CD4-positive, alpha-beta T cell treated with Interleukin-6 for 4 hours (primary cell): ENCODE measurements at regions not wholly inside any gene's neighbourhood (a gene's known extent, or its start where the extent isn't known, plus 50 kb on each side); places are given as distances from the start of the nearest gene placed in this dataset.

Experiments used
- DNase-seq: peaks from one replicate; pipeline ENCODE4 v3.0.0-alpha.2; 2020; ENCODE audit warnings: mixed read lengths

DNA sequence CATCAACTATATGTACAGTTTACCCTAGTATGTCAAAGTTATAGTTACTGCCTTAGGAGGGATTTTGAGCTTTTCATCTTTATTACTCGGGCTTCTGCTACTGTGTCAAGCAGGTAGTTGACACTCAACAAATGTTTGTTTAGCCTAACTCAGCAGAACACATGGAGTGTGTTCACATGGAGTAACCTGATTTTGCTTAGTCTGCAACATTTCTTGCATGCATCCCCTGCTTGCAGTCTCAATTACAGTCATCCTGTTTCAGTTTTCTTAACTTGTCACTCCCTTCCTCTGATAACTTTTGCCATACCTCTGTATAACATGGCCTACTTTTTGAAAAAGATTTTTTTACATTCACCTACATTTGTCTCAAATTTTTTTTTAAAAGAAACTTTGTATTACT is 135.5 kb downstream of the NMUR2 start:
- no peak for DNase-seq

DNA sequence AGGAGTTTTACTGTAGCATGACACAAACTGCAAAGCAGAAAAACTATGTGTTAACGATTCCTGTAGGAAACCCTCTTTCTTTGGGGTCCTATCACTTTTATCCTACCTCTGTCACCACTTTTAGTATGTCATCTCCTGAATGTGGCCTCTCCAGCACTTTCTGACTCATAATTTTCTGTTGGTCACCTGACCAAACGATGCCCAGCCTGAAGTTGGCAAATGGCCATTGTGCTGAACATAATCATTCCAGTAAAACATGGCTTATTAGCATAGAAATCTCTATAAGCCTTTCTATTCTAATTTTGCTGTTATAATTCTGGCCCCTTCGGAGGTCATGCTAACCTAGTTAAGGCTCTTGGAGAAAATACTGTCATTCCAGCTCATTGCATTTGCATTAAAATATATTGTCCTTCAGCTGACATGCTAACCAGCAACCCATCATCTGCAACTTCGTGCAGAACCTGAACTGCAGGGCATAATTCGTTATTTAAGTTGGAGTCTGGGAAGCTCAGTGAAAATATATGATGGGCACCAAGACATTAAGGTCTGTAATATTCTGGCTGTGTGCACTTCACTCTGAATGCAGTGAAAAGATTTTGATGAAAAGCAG is 140.3 kb downstream of the NMUR2 start:
- no peak for DNase-seq

DNA sequence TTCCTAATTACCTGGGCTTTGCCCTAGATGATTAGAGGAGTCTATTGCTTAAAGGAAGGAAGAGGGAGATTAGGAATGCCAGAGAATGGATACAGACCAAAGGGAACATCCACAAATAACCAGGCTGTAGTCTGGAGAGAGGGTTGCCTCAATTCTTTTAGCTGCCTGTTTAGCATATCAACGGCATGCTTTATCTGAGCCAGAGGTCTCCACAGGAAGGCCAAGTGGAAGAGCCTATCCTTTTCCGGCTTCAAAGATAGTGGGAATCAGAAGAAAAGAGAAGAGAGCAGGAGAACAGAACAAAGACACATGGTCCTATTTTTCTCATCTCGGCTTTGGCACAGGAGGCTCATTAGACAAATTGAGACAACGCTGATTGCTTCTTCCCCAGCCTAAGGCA is 142.4 kb downstream of the NMUR2 start:
- no peak for DNase-seq

DNA sequence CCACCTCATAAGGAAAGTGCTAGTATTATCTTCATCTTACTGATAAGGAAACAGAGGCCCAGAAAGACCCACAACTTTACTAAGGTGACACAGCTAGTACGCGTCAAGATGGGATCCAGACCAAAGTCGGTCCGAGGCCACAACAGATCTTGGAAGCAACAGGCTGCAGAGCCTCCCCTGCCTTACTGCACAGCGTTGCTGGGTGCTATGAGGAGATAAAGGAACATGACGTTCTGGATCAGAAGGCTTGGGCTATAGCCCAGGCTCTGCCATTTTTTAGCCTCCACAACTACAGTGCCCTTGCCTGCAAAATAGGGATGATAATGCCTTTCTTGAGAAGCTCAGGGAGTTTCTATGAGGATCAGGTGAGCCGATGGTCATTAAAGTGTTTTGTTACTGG is 144.1 kb downstream of the NMUR2 start:
- no peak for DNase-seq

DNA sequence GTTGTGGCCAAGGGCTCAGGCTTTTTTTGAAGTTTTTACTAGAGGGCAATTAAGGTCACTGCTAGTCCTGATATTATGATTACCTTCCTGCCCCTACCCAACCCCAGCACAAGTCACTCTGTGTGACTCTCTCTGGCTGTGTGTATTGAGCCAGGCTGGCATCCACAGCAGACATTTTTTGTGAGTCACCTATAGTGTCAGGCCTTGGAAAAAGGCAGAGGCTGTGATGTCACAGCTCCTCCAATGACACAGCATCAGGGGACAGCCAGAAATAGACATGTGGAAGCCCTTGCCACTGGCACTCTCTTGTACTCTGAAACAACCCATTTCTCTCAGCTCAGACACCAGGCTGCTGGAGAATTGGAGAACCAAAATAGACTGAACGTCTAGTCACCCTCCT is 145.4 kb downstream of the NMUR2 start:
- DNase-seq = no peak

DNA sequence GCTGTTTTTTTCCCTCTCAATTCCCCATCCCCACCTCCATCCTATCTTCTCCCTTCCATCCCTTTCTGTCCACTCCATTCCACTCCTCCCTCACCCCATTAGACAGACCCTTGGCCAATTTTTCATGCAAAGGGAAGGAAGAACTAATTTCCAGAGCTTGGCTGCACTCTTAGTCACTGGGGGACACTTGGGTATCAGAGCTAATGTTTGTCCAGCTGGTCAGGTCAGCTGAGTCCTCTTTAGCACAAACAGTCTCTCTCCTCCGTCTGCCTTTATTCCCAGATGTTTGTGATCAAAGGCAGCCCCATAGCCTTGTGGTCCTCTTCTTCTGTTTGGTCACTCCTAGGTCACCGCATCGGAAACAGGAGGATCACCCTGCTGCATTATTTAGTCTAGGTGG is 148.5 kb downstream of the NMUR2 start:
- no peak for DNase-seq

DNA sequence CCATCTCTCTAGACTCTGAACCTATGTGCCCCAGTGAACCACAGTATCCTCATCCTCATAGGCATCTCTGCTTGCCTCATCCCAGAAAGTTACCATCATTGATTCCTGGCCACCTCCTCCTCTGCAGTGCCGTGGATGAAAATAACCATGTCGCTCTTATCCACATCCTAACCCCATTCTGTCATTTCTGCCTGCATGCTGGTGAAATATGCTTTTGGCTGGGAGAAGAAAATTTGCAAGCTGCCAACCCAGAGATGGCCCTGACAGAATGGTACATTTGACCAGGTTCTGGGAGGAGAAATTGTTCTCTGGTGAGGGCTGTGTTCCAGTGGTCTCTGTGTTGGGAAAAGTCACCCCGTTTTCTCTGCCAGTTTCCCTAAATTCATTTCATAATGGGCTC is 149.7 kb downstream of the NMUR2 start:
- DNase-seq = no peak

DNA sequence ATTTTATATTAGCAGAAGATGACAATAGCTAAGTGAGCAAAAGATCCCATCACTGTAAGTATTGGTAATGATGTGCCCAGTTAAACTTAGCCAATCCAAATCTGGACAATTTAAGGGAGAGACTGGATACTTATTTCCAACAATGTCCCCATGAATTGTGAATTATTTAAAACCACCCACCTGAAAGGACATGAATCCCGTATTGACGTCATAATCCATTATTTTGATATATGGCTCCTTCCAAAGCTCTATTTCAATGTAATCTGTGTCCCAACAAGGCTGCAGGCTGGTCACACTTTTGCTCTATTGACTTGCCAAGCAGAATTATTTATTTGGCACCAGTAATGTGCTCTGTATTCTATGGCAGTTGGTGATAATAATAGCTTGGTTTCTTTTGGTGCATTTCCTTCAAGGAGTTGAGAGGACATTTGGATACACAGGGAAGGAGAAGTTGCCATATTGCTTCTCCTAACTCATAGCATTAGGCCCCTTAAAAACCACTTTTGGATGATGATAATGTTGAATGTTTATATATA is 157.2 kb downstream of the NMUR2 start:
- no peak for DNase-seq

DNA sequence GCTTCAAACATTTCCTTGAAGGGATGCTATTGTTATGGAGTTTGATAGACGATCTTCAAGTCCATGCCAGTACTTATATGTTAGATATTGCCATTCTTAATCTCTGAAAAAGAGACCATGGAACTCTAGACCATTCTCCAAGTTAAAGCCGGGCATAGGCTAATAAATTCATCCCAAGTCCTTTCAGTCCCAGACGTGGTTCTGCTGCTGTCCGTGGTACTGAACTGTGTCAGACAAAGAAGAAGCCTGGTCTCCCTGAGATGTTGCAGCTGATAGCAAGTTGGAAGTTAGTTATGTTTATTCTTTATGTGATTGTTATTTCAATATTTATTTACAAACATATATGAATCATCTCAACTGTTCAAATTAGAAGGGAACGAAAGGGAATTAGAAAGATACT is 158.7 kb downstream of the NMUR2 start:
- DNase-seq = no peak

DNA sequence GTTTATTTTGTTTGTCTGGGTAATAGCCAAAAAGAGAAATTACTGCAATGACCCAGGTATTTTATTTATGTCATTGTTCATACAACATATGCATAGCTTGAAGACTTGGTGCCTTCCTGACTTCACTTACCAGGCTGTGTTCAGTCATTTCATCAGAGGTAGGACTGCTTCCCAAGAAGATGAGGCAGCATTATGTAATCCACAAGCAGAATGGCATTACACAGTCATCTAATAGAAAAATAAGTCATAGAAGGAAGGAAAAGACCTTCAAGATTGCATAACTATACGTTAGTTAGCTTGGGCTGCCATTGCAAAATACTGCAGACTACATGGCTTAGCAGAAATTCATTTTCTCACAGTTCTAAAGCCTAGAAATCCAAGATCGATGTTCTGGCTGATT is 167.5 kb downstream of the NMUR2 start:
- no peak for DNase-seq

DNA sequence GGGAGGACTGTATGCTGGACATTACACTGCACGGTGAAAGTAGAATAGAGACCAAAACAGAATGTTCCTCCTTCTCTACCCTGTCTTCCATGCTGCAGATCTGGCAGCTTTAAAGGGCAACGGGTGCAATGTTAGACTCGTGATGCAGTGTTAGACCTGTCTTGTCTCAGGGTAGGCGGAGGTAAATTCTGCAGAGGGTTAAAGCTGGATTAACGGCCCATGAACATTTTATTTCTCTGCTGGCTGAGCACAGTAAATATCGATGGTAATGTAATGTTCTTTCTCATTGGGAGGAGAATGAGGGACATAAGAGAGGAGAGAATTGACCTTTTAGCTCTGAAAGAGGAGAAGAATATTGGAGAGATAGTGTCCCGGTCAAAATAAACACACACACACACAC is 178.9 kb downstream of the NMUR2 start:
- DNase-seq = no peak

DNA sequence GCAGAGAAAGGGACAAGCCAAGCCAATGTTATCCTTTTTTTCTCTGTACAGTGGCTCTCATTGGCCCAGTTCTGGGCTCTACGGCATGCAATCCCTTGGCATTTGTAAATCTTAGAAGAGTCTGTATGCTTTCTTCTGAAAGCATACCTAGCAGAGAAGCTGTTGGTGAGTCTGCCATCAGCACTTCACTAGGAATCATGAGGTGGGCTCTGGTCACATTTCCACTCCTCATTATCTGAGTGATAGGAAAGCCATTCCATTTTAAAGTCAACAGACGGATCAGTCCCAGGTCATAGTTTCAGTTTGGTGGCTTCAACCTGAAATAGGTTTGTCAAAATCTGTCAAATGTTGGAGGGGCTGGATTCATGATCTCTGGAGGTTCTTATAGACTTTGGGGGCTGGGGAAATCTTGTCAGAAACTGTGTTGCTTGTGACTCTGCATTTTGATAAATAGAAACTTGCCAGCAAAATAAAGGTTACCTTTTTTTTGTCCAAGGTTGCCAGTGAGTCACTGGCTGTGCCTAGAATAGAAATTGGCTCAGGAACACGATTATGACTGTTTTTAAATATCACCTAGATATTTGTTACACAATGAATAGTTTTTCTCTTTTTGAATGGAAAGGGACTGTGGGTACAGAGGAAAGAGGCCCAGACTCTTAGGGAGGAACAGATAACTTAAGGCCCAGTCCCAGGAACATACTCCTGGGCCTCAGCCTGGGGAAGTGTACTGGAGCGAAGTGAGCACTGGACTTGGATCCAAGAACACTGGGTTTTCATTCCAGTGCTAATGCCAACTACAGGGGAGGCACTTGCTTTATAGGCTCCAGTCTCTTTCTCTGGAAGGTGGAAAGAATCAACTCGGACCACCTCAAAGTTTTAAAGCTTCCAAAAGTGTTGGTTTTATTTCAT is 183.1 kb downstream of the NMUR2 start:
- no peak for DNase-seq

DNA sequence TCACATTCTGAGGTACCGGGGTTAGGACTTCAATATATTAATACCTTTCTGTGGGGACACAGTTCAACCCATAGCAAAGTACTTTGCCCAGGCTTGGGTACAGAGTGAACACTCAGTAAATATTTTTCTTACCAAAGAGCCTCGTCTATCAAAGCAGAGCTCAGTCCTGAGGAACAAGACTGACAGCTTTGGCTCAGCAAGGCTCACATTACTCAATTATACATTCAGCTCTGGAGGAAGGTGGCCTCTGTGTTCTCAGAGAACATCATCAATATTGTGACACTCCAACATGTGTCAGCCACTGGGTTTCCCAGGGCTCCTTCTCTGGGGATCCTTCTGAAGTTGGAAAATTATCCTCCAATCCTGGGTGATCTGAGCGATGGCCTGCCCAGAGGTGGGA is 186.4 kb downstream of the NMUR2 start:
- DNase-seq = no peak

DNA sequence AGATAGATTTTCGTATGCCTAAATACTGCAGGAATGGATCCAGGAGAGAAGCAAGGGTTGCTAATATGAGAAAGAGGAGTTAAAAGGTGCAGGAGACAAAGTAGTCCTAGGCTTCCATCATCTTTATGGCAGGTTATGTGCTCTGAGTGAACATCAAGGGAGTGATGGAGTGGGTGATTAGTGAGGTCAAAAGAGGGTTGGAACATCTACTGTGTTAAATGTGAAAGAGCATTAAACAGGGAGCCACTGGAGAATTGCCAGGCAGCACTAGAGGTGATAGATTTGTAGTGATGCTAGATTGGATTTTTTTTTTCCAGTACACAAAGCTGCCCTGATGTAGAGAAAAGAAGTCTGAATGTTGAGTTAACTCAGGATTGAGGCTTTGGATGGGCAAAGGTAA is 199.3 kb downstream of the NMUR2 start:
- DNase-seq = no peak

DNA sequence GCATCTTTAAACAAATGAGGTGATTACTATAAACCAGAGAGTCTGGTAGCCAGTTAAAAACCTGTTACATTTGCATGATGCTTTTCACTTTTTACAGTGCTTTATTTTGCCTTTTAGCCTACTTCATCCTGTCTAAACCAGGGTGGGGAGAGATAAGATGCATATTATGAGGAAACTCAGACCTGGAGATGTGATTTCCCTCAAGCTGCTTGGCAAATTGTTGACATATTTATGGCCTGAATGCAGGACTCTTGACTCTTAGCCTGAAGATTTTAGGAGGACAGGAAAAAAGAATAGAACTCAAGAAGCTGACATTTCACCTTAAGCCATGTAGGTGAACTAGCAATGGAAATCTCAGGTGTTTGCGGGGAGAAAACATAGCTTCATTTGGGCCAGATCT is 202.8 kb downstream of the NMUR2 start:
- no peak for DNase-seq

DNA sequence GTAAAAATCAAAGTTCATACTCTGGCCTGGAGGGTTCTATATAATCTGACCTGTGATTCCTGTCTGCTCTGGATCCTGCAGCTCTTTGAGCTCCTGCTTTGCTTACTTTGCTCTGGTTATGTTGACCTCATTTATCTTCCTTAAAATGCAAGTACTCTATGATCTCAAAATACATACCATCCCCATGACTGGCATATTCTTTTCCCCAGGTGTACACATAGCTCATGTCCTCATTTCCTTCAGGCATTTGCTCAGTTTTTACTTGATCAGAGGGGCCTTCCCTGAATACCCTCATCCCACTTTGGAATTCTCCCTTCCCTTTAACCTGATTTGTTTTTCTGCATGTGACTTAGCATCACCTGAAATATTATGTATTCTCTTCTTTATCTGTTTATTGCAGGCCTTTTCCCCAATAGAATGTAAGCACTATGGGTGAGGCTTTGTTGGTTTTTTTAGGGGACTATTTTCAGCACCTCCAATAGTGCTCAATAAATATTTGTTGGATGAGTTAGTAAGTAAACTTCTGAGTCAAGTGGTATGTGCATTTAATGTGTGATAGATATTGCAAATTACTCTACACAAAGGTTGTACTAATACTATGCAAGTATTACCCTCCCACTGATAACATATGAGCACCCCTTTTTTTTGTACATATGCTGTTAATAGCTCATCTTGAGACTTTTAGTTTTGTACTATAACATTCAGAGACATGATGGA is 211.5 kb downstream of the NMUR2 start:
- DNase-seq = no peak

DNA sequence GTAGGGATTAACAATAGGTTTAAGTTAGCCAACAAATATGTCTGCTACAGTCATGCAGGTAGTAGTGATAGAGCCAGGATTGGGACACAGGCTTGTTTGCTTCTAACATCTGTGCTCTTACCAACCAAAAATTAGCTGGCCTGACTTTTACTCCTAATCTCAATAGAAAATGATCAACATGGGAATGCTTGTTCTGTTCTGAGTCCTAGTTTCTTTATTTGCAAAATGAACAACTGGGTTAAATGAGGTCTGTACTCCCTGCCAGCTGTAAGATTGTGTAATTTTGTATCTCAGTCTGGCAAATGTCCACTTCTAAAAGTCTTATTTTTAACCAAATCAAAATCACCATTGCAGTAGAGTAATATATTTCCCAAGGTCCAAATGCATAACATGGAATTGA is 216.8 kb downstream of the NMUR2 start:
- DNase-seq = no peak

DNA sequence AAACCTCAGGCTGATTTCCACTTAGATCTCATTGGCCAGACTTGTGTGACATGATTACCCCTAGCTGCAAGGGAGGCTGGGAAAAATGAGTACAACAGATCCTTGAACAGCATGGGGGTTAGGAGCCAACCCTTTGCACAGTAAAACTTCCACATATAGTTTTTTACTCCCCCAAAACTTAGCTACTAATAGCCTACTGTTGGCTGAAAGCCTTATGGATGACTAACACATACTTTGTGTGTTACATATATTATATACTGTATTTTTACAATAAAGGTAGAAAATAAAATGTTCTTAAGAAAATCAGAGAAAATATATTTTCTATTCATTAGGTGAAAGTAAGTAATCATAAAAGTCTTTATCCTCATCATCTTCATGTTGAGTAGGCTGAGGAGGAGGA is 217.4 kb downstream of the NMUR2 start:
- no peak for DNase-seq

DNA sequence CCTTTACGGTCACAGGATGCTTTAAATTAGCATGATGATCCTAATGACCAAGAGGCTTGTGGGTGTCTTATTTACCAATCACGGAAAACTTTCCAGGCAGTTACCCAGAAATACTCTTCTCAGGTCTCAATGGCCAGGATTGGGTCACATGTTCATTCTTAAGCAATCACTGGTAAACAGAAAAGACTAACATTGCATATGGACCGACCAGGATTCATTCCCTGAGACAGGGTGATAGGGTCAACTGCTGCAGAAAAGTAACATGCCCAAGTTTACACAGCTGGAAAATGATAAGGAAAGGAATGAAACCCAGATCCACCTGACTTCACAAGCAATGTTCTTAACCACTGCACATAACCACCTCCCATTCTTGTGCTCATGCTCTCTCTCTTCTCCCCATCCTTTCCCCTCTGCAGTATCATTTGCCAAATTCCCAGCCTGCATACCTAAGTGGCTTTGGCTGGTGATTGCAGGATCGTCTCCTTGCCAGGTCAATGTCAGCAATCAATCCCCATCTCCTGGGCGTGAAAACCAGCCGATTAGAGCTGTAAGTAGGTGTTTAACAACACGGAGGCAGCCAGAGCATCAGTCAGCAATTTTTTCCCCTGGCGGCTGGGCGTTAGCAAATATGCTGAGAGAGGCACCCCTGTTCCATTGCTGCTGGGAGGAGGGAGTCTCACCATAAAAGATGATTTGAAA is 219.4 kb downstream of the NMUR2 start:
- DNase-seq = no peak

DNA sequence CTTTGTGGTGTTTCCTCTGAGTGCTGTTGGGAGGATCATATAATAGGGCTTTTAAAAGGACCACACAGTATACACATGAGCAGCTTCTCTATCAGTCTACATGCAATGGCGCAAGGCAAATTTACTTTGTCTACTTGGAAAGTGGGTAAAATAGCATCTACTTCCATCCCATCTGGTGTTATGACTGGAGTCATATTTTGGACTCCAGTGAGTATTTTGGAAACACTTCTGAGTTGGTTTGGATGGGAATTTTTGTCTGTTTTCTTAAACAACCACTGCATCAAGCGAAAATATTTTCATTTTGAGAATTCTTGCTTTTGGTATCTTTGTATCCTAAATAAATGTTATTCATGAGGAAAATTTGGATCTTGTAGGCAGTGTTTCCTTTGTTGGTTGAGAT is 220.8 kb downstream of the NMUR2 start:
- DNase-seq = no peak

DNA sequence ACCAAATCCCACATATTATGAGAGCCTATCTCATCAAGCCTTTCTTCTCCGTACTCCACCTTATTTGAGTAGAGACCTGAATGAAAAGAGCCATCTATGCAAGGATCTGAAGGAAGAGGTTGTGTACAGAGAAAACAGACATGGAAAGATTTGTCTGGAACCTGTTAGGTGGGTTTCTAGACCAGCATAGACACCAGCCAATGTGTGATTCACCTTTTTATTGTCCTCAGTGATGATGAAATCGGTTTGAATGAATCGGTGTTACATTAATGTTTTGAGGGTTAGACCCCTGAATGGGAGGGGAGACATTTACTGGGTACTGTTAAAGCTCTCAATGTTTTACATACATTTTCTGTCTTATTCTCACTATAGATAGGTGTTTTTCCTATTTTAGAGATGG is 223.6 kb downstream of the NMUR2 start:
- DNase-seq = no peak

DNA sequence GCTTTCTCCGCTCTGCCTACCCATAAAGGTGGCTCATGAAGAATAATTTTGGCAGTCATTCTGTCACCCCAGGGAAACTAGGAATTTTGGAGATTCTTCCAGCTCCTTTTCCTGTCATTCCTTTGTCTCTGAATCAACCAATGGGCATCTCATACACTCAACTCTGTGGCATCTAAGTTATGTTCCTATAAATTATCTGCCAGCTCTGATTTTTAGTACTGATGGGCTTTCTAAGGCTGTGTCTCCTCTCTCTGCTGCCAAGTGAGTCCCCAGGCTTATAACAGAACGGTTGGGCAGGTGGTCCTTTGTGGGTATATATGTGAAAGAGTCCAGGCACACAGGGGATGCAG is 226.8 kb downstream of the NMUR2 start:
- no peak for DNase-seq

DNA sequence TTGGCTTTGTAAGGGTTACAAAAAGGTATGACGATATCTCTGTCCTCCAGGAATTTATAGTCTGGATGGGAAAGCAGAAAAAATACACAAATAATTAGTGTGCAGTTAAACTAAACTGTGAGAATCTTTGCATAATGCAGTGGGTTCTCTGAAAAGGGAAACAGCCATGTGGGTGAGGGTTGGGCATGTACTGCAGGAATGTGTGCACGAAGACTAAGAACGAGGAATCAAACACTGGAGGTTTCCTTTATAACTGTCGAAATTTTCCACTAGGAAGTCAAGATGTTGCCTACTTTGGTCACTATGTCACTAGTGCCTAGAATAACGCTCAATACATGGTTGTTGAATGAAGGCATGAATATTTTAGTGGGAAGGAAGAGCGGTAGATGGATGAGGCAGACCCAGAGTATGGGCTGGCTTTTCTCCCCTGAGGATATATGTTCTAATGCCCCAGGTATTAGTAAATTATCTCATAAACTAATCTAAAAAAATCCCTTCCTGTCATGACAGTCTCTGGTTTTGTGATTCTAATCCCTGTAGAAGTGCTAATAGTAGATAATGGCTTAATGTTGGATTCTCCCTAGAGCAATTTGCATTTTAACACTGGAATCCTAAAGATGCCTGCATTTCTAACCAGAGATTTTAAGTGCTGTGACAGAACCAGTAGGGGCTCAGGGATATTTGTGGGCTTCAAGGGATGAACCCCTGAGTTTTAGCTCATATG is 227.3 kb downstream of the NMUR2 start:
- no peak for DNase-seq
